A673 (cell line): ENCODE measurements at regions not wholly inside any gene's neighbourhood (a gene's known extent, or its start where the extent isn't known, plus 50 kb on each side); places are given as distances from the start of the nearest gene placed in this dataset.

Experiments used
- BruUV-seq: library from RNA; stranded (reverse); fragments of 400-500 nt; replicated peaks from 2 replicates; lab custom pipeline; 2021; lab: Mats Ljungman, UMichigan
- CTCF ChIA-PET: fragments of 300-600 bp; sonication (Branson Sonifier 250); formaldehyde crosslinking; loops from one replicate; lab custom pipeline; 2022; ENCODE audit warnings: antibody characterized with exemption; lab: Charles Lee
- POLR2A ChIA-PET: fragments of 300-600 bp; sonication (Branson Sonifier 250); formaldehyde crosslinking; loops from one replicate; lab custom pipeline; 2022; ENCODE audit warnings: antibody characterized with exemption; ENCODE audit not compliant: low non-redundant PET; lab: Charles Lee
- DNase-seq: peaks from one replicate; pipeline ENCODE4 v3.0.0-alpha.2; 2015; ENCODE audit warnings: low spot score
- H3K27ac ChIP-seq: fragments of 200-600 bp; sonication (generic); 2 replicates; pipeline ENCODE4 v1.5.1; 2016; ENCODE audit warnings: mixed run types, low read depth, mild to moderate bottlenecking, mixed read lengths, antibody characterized with exemption, low read length; ENCODE audit not compliant: poor library complexity, severe bottlenecking
- H3K27me3 ChIP-seq: fragments of 200-600 bp; sonication (generic); replicated peaks from 2 replicates; pipeline ENCODE4 v1.6.1; 2017; ENCODE audit warnings: mixed run types, low read depth, mild to moderate bottlenecking, mixed read lengths, antibody characterized with exemption, low read length; ENCODE audit not compliant: insufficient read depth, poor library complexity
- H3K36me3 ChIP-seq: fragments of 200-600 bp; sonication (generic); 2 replicates; pipeline ENCODE4 v1.6.1; 2016; ENCODE audit warnings: mixed run types, mild to moderate bottlenecking, mixed read lengths, antibody characterized with exemption, low read length; ENCODE audit not compliant: insufficient read depth, poor library complexity, severe bottlenecking
- H3K4me1 ChIP-seq: fragments of 200-600 bp; sonication (generic); 2 replicates; pipeline ENCODE4 v1.6.1; 2017; ENCODE audit warnings: mixed run types, mild to moderate bottlenecking, mixed read lengths, antibody characterized with exemption, low read length; ENCODE audit not compliant: insufficient read depth, poor library complexity, severe bottlenecking
- H3K4me3 ChIP-seq: fragments of 200-600 bp; sonication (generic); 2 replicates; pipeline ENCODE4 v1.5.1; 2016; ENCODE audit warnings: low read depth, mixed run types, mild to moderate bottlenecking, mixed read lengths, low read length; ENCODE audit not compliant: poor library complexity, severe bottlenecking
- H3K9me3 ChIP-seq: fragments of 200-600 bp; sonication (generic); 2 replicates; pipeline ENCODE4 v1.6.1; 2016; ENCODE audit warnings: mixed run types, low read depth, mild to moderate bottlenecking, mixed read lengths, antibody characterized with exemption, low read length; ENCODE audit not compliant: poor library complexity, severe bottlenecking
- CTCF ChIP-seq: fragments of 300-800, 200-600 bp; sonication (generic); conservative IDR thresholded peaks from 2 replicates; pipeline ENCODE4 v1.5.1; 2017; ENCODE audit warnings: low read depth, mild to moderate bottlenecking, antibody characterized with exemption, low read length, moderate library complexity, mixed read lengths
- EZH2 ChIP-seq: fragments of 200-600 bp; sonication (generic); IDR thresholded peaks from 2 replicates; pipeline ENCODE4 v1.6.1; 2017; ENCODE audit warnings: borderline replicate concordance, low read depth, mild to moderate bottlenecking, mixed read lengths, antibody characterized with exemption, low read length; ENCODE audit not compliant: poor library complexity, severe bottlenecking
- intact Hi-C: fragments of 100-400 bp; cut with micrococcal nuclease; formaldehyde crosslinking; loops from one replicate; pipeline ENCODE4 v1.10.0; 2022; ENCODE audit not compliant: unreplicated experiment

DNA sequence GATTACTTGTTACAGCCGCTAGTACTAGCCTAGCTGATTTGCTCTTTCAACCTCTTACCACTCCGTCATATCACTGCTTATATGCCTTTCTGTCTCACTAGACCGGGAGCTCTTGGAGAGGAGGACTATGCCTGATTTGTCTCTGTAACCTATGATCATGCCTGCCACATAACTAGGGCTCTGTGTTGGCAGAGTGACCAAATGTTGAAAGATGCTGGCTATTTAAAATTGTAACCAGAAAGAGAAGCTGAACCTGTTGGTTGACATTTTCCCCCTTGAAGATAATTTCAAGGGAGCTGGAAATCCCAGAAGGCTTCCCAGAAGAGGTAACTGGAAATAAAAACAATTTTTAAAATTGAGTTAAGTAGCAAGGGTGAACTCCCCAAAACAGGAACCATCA is 124.1 kb upstream of the MYCN start:
- no peaks in the 10 kb centered on the region for H3K9me3 ChIP-seq
- TF ChIP-seq EZH2 (no peak), CTCF (no peak)
- no TSS peak for BruUV-seq
- no peak for DNase-seq
- intact Hi-C loops = no loop called here
- POLR2A ChIA-PET = no interaction called here
- peaks cover 11% of the 10 kb centered on the region for H3K4me1 ChIP-seq
- H3K36me3 ChIP-seq = no peaks in the 10 kb centered on the region
- H3K27me3 ChIP-seq = no peaks in the 10 kb centered on the region
- H3K4me3 ChIP-seq = no peak overlapping the region
- CTCF ChIA-PET = interaction anchor here (0.6 kb wide), 1 partner anchor 69 kb away, joined by 8 read pairs; no protein-coding TSS in a partner anchor
- no peak overlapping the region for H3K27ac ChIP-seq

DNA sequence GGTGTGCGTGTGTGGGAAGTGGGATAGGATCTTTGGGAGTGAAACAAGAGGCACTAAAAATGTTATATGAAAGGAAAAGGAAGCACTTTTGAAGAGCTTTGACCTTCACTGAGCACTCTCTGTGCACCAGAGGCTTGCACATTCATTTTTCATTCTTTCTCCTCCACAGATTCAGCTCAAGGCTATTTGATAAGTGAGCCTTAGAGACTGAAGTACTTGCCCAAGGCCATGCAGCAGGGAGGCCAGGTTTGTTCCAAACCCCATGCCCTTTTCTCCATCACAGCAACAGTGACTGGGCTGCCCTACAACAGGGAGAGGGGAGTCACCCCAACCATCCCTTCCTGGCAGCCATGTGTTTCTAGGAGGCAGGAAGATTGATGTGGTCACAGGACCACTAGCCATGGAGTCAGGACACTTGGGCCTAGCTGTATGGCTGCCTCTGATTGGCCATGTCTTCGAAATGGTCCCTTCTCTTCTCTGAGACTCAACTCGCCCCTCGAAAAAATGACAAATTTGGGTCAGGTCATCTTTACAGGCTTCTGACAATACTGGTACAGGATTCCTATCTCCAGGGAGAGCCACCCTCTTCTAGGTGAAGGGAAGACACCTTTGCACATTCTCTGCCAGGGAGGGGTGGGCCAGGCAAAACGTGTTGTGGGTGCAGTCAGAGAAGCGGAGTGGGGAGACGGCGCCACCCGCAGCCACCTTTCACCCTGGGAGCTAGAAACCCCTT is 123.5 kb upstream of the MYCN start:
- peaks cover 11% of the 10 kb centered on the region for H3K4me1 ChIP-seq
- DNase-seq = no peak
- TF ChIP-seq CTCF (no peak), EZH2 (no peak)
- H3K27ac ChIP-seq = no peak overlapping the region
- no TSS peak for BruUV-seq
- no peaks in the 10 kb centered on the region for H3K36me3 ChIP-seq
- ChIA-PET CTCF (interaction anchor here (0.6 kb wide), 1 partner anchor 69 kb away, joined by 8 read pairs; no protein-coding TSS in a partner anchor), POLR2A (no interaction called here)
- intact Hi-C loops = no loop called here
- no peak overlapping the region for H3K4me3 ChIP-seq
- no peaks in the 10 kb centered on the region for H3K9me3 ChIP-seq
- H3K27me3 ChIP-seq = no peaks in the 10 kb centered on the region

DNA sequence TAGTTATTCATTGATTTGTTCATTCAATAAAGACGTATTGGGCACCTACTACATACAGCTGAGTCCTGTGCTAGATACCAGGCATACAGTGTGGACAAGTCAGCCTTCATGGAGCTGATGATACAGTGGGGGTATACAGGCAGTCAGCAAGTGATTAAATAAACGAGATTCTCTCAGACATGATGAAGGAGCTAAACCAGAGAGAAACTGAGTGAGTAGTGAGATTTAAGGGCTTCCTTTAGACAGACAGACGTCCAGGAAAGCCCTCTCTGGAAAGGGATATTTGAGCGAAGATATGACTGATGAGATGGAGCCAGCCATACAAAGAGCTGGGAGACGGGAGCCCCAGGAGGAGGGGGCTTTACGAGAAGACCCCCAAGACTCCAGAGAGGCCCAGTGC is 122.6 kb upstream of the MYCN start:
- CTCF ChIA-PET = no interaction called here
- DNase-seq = no peak
- no peak for TF ChIP-seq EZH2
- TF ChIP-seq CTCF = no peak
- no peak overlapping the region for H3K27ac ChIP-seq
- H3K27me3 ChIP-seq = no peaks in the 10 kb centered on the region
- peaks cover 11% of the 10 kb centered on the region for H3K4me1 ChIP-seq
- no peaks in the 10 kb centered on the region for H3K9me3 ChIP-seq
- POLR2A ChIA-PET = no interaction called here
- BruUV-seq = no TSS peak
- H3K36me3 ChIP-seq = no peaks in the 10 kb centered on the region
- H3K4me3 ChIP-seq = no peak overlapping the region
- intact Hi-C loops = no loop called here
